ENCODE measurements at regions not wholly inside any gene's neighbourhood (a gene's known extent, or its start where the extent isn't known, plus 50 kb on each side); places are given as distances from the start of the nearest gene placed in this dataset.

DNA sequence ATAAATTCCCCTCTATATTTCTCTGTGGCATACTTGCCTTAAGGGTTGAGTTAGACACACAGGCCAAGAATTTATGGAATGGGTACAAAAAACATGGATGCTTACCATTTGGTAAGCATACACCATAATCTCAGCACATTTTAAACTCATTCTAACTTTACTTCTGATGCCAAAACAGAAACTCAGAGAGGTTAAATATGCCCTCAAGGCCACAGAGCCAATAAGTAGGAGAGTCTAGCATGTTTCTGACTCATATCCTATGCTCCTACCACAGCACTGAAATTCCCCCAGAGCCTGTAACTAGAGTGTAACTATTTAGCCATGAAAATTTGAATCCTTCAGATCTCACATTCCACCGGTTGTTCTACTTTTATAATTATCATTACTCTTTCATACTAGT is 559.7 kb downstream of the ACTL7B start:
- TF ChIP-seq, protein P1, sequence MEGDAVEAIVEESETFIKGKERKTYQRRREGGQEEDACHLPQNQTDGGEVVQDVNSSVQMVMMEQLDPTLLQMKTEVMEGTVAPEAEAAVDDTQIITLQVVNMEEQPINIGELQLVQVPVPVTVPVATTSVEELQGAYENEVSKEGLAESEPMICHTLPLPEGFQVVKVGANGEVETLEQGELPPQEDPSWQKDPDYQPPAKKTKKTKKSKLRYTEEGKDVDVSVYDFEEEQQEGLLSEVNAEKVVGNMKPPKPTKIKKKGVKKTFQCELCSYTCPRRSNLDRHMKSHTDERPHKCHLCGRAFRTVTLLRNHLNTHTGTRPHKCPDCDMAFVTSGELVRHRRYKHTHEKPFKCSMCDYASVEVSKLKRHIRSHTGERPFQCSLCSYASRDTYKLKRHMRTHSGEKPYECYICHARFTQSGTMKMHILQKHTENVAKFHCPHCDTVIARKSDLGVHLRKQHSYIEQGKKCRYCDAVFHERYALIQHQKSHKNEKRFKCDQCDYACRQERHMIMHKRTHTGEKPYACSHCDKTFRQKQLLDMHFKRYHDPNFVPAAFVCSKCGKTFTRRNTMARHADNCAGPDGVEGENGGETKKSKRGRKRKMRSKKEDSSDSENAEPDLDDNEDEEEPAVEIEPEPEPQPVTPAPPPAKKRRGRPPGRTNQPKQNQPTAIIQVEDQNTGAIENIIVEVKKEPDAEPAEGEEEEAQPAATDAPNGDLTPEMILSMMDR (IDR thresholded peaks at IDR 0.05): no peak
- no peak for TF ChIP-seq EZH2 (IDR thresholded peaks at IDR 0.05; ENCODE audit: borderline replicate concordance, insufficient read depth, low read depth, low read length, poor library complexity, severe bottlenecking)

All from B cell (primary cell).